ENCODE measurements at regions not wholly inside any gene's neighbourhood (a gene's known extent, or its start where the extent isn't known, plus 50 kb on each side); places are given as distances from the start of the nearest gene placed in this dataset.

DNA sequence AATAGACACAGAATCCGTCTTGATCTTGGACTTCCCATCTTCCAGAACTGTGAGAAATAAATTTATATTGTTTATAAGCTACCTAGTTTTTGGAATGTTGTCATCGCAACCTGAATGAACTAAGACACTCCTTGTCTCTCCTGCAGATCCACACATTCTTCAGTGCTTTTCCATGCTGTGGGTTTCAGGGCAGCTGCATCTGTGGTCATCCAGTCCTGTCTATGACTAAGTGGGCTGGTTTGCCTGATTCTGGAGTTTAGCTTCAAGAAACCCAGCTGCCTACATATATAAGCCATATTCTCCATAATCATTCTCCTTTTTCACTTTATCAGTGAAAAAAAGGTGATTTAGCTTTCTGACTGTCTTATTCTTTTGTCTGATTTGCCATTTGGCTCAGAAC is 170.3 kb upstream of the KIT start:
- Histone ChIP-seq H2BK15ac (ENCODE audit: low read depth, low read length) (no peak overlapping the region), H3K18ac (ENCODE audit: low read depth, low read length) (no peak overlapping the region), H2AK9ac (replicated peaks; ENCODE audit: low read depth, low read length, poor library complexity) (no peak overlapping the region), H2AFZ (replicated peaks; ENCODE audit: low read length, poor library complexity) (no peak overlapping the region), H3K4ac (ENCODE audit: low read depth, low read length) (no peak overlapping the region), H2AK5ac (ENCODE audit: low read depth, low read length) (no peak overlapping the region), H3K9me3 (ENCODE audit: control insufficient read depth, insufficient read depth, low read length) (no peaks in the 10 kb centered on the region), H3K27ac (ENCODE audit: insufficient read depth, low read length) (no peak overlapping the region), H3K23ac (ENCODE audit: low read depth, low read length) (no peak overlapping the region), H2BK120ac (ENCODE audit: low read depth, low read length) (no peak overlapping the region; the same call in 1 of the 2 replicates), H3K14ac (replicated peaks; ENCODE audit: low read depth, low read length) (no peak overlapping the region), H4K5ac (ENCODE audit: low read depth, low read length) (no peak overlapping the region), H3K56ac (ENCODE audit: extremely low read depth, insufficient read depth, low read length) (no peak overlapping the region; the same call in 1 of the 2 replicates), H3K4me2 (ENCODE audit: low read depth, low read length) (no peak overlapping the region), H4K91ac (ENCODE audit: insufficient read depth, low read depth, low read length) (no peak overlapping the region), H3K4me3 (ENCODE audit: insufficient read depth, low read depth, low read length) (no peak overlapping the region), H3K27me3 (ENCODE audit: control insufficient read depth, insufficient read depth, low read length) (no peaks in the 10 kb centered on the region; the same call in none of the 2 replicates), H3K9ac (ENCODE audit: low read depth, low read length) (no peak overlapping the region), H3K9me1 (ENCODE audit: insufficient read depth, low read length) (no peaks in the 10 kb centered on the region), H4K8ac (ENCODE audit: low read depth in 2 of 2, low read length in 2 of 2) (no peak overlapping the region), H4K20me1 (ENCODE audit: insufficient read depth, low read length) (no peaks in the 10 kb centered on the region), H3K36me3 (ENCODE audit: control insufficient read depth, insufficient read depth, low read length) (no peaks in the 10 kb centered on the region), H3K79me1 (ENCODE audit: low read depth in 1 of 2, low read length in 2 of 2) (no peaks in the 10 kb centered on the region), H3K4me1 (ENCODE audit: control insufficient read depth, insufficient read depth, low read length) (no peaks in the 10 kb centered on the region), H2BK20ac (ENCODE audit: low read depth, low read length) (peak overlapping the region; percentile 9; the same call in 1 of the 2 replicates), H2BK5ac (ENCODE audit: low read depth, low read length, poor library complexity, severe bottlenecking) (peak overlapping the region; percentile 68)
- DNase-seq = peak; percentile 51
- peak; percentile 32; the same call in 1 of the 2 replicates for ATAC-seq (ENCODE audit: low read depth)
- intact Hi-C loops (cut with micrococcal nuclease) = no loop called here
- no TSS peak for BruUV-seq (replicated peaks)
- POLR2A ChIA-PET (ENCODE audit: unreplicated experiment) = interaction anchor here (0.7 kb wide), 1 partner anchor 56 kb away, joined by 3 read pairs; no protein-coding TSS in a partner anchor
- dilution Hi-C loops (cut with HindIII; ENCODE audit: low sequenced_read_pairs, unreplicated experiment) = no loop called here
- no CpG with 5 or more reads among the region's 2 CpGs for WGBS, 2 experiments (ENCODE audit: extremely low coverage in 2 of 2, insufficient read length in 1 of 2)
- CTCF ChIA-PET = no interaction called here
- in situ Hi-C loops (cut with MboI; ENCODE audit: low sequenced_read_pairs) = no loop called here
- TF ChIP-seq MAZ (IDR thresholded peaks at IDR 0.05; ENCODE audit: borderline replicate concordance, low read depth, low read length) = no peak
- TF ChIP-seq FOS (IDR thresholded peaks at IDR 0.05; ENCODE audit: low read depth, low read length) = no peak
- no peak for TF ChIP-seq CHD1 (IDR thresholded peaks at IDR 0.05; ENCODE audit: low read depth, low read length)
- TF ChIP-seq BHLHE40 (IDR thresholded peaks at IDR 0.05; ENCODE audit: low read depth, low read length) = no peak
- TF ChIP-seq, protein P1, sequence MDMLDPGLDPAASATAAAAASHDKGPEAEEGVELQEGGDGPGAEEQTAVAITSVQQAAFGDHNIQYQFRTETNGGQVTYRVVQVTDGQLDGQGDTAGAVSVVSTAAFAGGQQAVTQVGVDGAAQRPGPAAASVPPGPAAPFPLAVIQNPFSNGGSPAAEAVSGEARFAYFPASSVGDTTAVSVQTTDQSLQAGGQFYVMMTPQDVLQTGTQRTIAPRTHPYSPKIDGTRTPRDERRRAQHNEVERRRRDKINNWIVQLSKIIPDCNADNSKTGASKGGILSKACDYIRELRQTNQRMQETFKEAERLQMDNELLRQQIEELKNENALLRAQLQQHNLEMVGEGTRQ (IDR thresholded peaks at IDR 0.05; ENCODE audit: low read depth, low read length) = no peak
- TF ChIP-seq RFX5 (IDR thresholded peaks at IDR 0.05; ENCODE audit: low read depth, low read length) = no peak
- no peak for TF ChIP-seq POLR2A (IDR thresholded peaks at IDR 0.05; ENCODE audit: low read depth, low read length)
- TF ChIP-seq, protein P2, sequence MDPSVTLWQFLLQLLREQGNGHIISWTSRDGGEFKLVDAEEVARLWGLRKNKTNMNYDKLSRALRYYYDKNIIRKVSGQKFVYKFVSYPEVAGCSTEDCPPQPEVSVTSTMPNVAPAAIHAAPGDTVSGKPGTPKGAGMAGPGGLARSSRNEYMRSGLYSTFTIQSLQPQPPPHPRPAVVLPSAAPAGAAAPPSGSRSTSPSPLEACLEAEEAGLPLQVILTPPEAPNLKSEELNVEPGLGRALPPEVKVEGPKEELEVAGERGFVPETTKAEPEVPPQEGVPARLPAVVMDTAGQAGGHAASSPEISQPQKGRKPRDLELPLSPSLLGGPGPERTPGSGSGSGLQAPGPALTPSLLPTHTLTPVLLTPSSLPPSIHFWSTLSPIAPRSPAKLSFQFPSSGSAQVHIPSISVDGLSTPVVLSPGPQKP (IDR thresholded peaks at IDR 0.05; ENCODE audit: borderline replicate concordance, low read depth, low read length) = no peak
- TF ChIP-seq RCOR1 (IDR thresholded peaks at IDR 0.05; ENCODE audit: insufficient replicate concordance, low read length) = no peak
- no peak for TF ChIP-seq MXI1 (IDR thresholded peaks at IDR 0.05; ENCODE audit: borderline replicate concordance, low read depth, low read length)
- TF ChIP-seq CEBPB (IDR thresholded peaks at IDR 0.05; ENCODE audit: low read depth, low read length) = no peak
- TF ChIP-seq, protein P3, sequence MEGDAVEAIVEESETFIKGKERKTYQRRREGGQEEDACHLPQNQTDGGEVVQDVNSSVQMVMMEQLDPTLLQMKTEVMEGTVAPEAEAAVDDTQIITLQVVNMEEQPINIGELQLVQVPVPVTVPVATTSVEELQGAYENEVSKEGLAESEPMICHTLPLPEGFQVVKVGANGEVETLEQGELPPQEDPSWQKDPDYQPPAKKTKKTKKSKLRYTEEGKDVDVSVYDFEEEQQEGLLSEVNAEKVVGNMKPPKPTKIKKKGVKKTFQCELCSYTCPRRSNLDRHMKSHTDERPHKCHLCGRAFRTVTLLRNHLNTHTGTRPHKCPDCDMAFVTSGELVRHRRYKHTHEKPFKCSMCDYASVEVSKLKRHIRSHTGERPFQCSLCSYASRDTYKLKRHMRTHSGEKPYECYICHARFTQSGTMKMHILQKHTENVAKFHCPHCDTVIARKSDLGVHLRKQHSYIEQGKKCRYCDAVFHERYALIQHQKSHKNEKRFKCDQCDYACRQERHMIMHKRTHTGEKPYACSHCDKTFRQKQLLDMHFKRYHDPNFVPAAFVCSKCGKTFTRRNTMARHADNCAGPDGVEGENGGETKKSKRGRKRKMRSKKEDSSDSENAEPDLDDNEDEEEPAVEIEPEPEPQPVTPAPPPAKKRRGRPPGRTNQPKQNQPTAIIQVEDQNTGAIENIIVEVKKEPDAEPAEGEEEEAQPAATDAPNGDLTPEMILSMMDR (conservative IDR thresholded peaks at IDR 0.05; ENCODE audit: low read depth, low read length) = no peak
- TF ChIP-seq SMC3 (IDR thresholded peaks at IDR 0.05; ENCODE audit: low read depth, low read length) = no peak
- no peak for TF ChIP-seq NFE2L2 (IDR thresholded peaks at IDR 0.05; ENCODE audit: low read depth, low read length)
- TF ChIP-seq RAD21 (IDR thresholded peaks at IDR 0.05; ENCODE audit: low read length) = no peak
- TF ChIP-seq MAFK (IDR thresholded peaks at IDR 0.05; ENCODE audit: low read depth, low read length) = no peak

All from IMR-90 (cell line).